Endothelial cell (in vitro differentiated cells): ENCODE measurements at regions not wholly inside any gene's neighbourhood (a gene's known extent, or its start where the extent isn't known, plus 50 kb on each side); places are given as distances from the start of the nearest gene placed in this dataset.

Source experiments
- DNase-seq: peaks from one replicate; pipeline ENCODE4 v3.0.0; 2021; ENCODE audit warnings: low spot score
- H3K27ac Mint-ChIP-seq: one replicate; pipeline ENCODE4 v1.8.0; 2021; ENCODE audit warnings: mixed read lengths, inconsistent platforms; ENCODE audit not compliant: unreplicated experiment
- H3K27me3 Mint-ChIP-seq: one replicate; pipeline ENCODE4 v1.8.0; 2021; ENCODE audit warnings: mild to moderate bottlenecking, moderate library complexity, mixed read lengths, inconsistent platforms; ENCODE audit not compliant: unreplicated experiment
- H3K36me3 Mint-ChIP-seq: one replicate; pipeline ENCODE4 v1.8.0; 2021; ENCODE audit warnings: mild to moderate bottlenecking, low read depth, mixed read lengths, inconsistent platforms; ENCODE audit not compliant: unreplicated experiment
- H3K4me1 Mint-ChIP-seq: one replicate; pipeline ENCODE4 v1.8.0; 2021; ENCODE audit warnings: mild to moderate bottlenecking, mixed read lengths, inconsistent platforms; ENCODE audit not compliant: unreplicated experiment
- H3K4me3 Mint-ChIP-seq: one replicate; pipeline ENCODE4 v1.8.0; 2021; ENCODE audit warnings: mild to moderate bottlenecking, mixed read lengths, inconsistent platforms; ENCODE audit not compliant: unreplicated experiment
- H3K9me3 Mint-ChIP-seq: one replicate; pipeline ENCODE4 v1.8.0; 2021; ENCODE audit warnings: mixed read lengths, inconsistent platforms; ENCODE audit not compliant: unreplicated experiment
- CTCF ChIP-seq: fragments of 200-600 bp; sonication (generic); IDR thresholded peaks from one replicate; pipeline ENCODE4 v1.5.0; 2021; ENCODE audit warnings: antibody characterized with exemption; ENCODE audit not compliant: unreplicated experiment

- no peak for DNase-seq
- no peak overlapping the region for H3K4me3 Mint-ChIP-seq
- no peaks in the 10 kb centered on the region for H3K27me3 Mint-ChIP-seq
- no peaks in the 10 kb centered on the region for H3K4me1 Mint-ChIP-seq
- no peaks in the 10 kb centered on the region for H3K9me3 Mint-ChIP-seq
- no peak overlapping the region for H3K27ac Mint-ChIP-seq
- TF ChIP-seq CTCF: no peak
- no peaks in the 10 kb centered on the region for H3K36me3 Mint-ChIP-seq
These were observed 338.0 kb downstream of the TDRD15 start for GRCh38 chr2:21461754-21462240.

DNA sequence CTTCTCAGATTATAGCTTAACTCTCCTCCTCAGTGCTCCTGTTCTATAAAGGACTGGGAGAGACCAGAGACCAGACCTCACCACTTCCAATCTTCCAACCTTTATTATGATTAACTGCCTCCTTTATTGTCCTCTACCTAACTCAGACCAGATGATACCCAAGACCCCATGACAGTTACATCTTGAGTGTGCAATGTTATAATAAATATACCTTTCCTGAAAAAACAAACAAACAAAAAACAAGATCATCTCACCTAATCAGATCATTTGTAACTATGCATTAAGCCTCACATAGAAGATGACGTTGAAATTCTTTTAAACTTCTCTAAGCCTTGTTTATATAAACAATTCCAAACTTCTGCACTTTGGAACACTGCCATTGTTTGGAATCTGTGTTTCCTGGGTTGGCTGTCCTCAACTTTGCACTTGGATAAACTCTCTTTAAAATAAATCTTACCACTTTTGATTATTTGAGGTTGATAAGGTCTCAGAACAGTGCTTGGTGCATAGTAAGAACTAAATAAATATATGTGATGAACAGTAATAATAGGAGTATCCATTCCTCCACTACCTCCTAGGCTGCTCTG, 342.7 kb downstream of the TDRD15 start:
- TF ChIP-seq CTCF: no peak
- no peak for DNase-seq
- H3K27me3 Mint-ChIP-seq: no peaks in the 10 kb centered on the region
- H3K36me3 Mint-ChIP-seq: no peaks in the 10 kb centered on the region
- no peak overlapping the region for H3K27ac Mint-ChIP-seq
- no peaks in the 10 kb centered on the region for H3K4me1 Mint-ChIP-seq
- H3K4me3 Mint-ChIP-seq: no peak overlapping the region
- H3K9me3 Mint-ChIP-seq: no peaks in the 10 kb centered on the region

DNA sequence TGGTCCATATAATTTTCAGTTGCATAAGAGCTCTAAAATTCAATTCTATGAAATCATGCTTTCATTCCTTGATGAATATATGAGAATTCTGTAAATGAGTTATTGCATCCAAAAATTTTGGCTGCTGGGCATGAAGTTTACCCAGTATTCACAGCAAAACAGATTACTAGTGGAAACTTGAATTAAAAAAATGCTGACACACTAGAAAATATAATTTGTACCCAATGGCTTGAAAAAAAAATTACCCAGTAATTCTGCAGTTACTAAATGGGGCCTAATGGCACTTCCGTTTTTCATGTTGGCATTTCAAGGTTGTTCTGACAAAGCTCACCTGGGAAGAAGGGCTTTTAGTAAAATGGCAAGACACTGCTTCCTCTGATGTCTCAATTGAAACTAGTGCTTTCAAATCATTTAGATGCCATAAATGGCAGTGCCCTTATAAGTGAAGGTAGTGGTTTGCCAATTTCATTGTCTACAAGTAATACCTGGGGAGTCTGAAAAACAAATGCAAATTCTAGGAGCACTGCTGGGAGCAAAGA, 343.6 kb downstream of the TDRD15 start:
- Mint-ChIP-seq H3K4me3 (no peak overlapping the region), H3K27ac (no peak overlapping the region), H3K27me3 (no peaks in the 10 kb centered on the region), H3K9me3 (no peaks in the 10 kb centered on the region), H3K36me3 (no peaks in the 10 kb centered on the region), H3K4me1 (no peaks in the 10 kb centered on the region)
- TF ChIP-seq CTCF: no peak
- no peak for DNase-seq

DNA sequence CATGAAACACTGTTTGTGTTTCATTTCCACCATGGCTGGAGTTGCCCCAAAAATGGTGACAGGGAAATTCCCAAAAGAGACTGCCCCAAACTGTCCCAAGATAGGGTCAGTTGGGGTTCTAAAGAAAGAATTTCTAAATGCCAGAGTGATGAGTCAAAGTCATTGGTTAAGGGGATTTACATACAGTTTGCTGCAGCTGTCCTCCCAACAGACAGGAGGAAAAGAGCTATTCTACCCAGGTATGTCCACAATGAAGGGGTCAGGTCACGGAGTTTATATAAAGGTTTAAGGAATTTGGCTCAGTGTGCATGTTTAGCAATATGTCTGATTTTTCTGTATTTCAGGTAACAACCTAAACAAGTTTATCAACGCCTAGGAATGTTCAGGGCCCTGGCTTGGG, 344.1 kb downstream of the TDRD15 start:
- no peaks in the 10 kb centered on the region for H3K4me1 Mint-ChIP-seq
- H3K27me3 Mint-ChIP-seq: no peaks in the 10 kb centered on the region
- H3K9me3 Mint-ChIP-seq: no peaks in the 10 kb centered on the region
- H3K36me3 Mint-ChIP-seq: no peaks in the 10 kb centered on the region
- no peak overlapping the region for H3K4me3 Mint-ChIP-seq
- no peak overlapping the region for H3K27ac Mint-ChIP-seq
- TF ChIP-seq CTCF: no peak
- DNase-seq: no peak

GRCh38 chr2:21468624-21469023, 344.9 kb downstream of the TDRD15 start:
- no peaks in the 10 kb centered on the region for H3K27me3 Mint-ChIP-seq
- no peaks in the 10 kb centered on the region for H3K36me3 Mint-ChIP-seq
- H3K9me3 Mint-ChIP-seq: no peaks in the 10 kb centered on the region
- DNase-seq: no peak
- TF ChIP-seq CTCF: no peak
- H3K4me3 Mint-ChIP-seq: no peak overlapping the region
- no peaks in the 10 kb centered on the region for H3K4me1 Mint-ChIP-seq
- H3K27ac Mint-ChIP-seq: no peak overlapping the region
